A549 (cell line): ENCODE measurements at regions not wholly inside any gene's neighbourhood (a gene's known extent, or its start where the extent isn't known, plus 50 kb on each side); places are given as distances from the start of the nearest gene placed in this dataset.
"Not testable (repeated sequence)": the region's sequence is repeated elsewhere in the genome, so short reads cannot be mapped to it uniquely, and the experiment has no call there.

Experiments used
- ATAC-seq, 2 experiments: fragments of 200-7000 bp in 1 of 2; fragments of >200 bp in 1 of 2; cut with Nextera tagmentation in 1 of 2; cut with Tn5 transposase in 1 of 2; 3 replicates each; pipeline versions ENCODE4 v1.8.0 to v1.9.1; 2018 to 2020; ENCODE audit warnings: mild to moderate bottlenecking in 1 of 2, moderate library complexity in 1 of 2
- CTCF ChIA-PET: fragments of 300-600 bp; sonication (Branson Sonifier 250); formaldehyde crosslinking; extraction: SDS; loops from one replicate; lab custom pipeline; 2021; ENCODE audit warnings: antibody characterized with exemption, inconsistent platforms; lab: Yijun Ruan, JAX
- POLR2A ChIA-PET: fragments of 350-600 bp; formaldehyde crosslinking; extraction: SDS; loops from one replicate; lab custom pipeline; 2021; ENCODE audit warnings: antibody characterized with exemption, inconsistent platforms; lab: Yijun Ruan, JAX
- DNase-seq, 2 experiments: peaks; one replicate each; pipeline versions ENCODE4 v3.0.0 to v3.0.0-alpha.2; 2011 to 2016; ENCODE audit warnings: low read depth in 1 of 2, low spot score in 1 of 2
- FAIRE-seq: peaks from 2 replicates; lab custom pipeline; 2011; peaks lifted over from hg19 to GRCh38; lab: Jason Lieb, UNC
- H3K27ac ChIP-seq, 2 experiments: fragments of >200 bp; sonication (Bioruptor Twin); formaldehyde crosslinking; 3 replicates each; pipeline ENCODE4 v1.5.1; 2016 to 2017
- H3K4me1 ChIP-seq: fragments of >200 bp; sonication (Bioruptor Twin); formaldehyde crosslinking; 3 replicates; pipeline ENCODE4 v1.6.1; 2016
- H3K4me2 ChIP-seq: fragments of >200 bp; sonication (Bioruptor Twin); formaldehyde crosslinking; 3 replicates; pipeline ENCODE4 v1.6.1; 2016
- H3K4me3 ChIP-seq: fragments of >200 bp; sonication (Bioruptor Twin); formaldehyde crosslinking; 3 replicates; pipeline ENCODE4 v1.5.1; 2016
- H3K9me3 ChIP-seq: fragments of >200 bp; sonication (Bioruptor Twin); formaldehyde crosslinking; 3 replicates; pipeline ENCODE4 v1.6.1; 2016
- BHLHE40 ChIP-seq: IDR thresholded peaks from 2 replicates; pipeline ENCODE4 v1.6.1; 2012; ENCODE audit warnings: low read depth, low read length, inconsistent platforms
- CBX2 ChIP-seq: fragments of 200-600 bp; sonication (generic); IDR thresholded peaks from 2 replicates; pipeline ENCODE4 v1.6.1; 2016; ENCODE audit warnings: low read depth, mild to moderate bottlenecking, borderline replicate concordance
- CHD4 ChIP-seq: fragments of 200-600 bp; sonication (generic); IDR thresholded peaks from 2 replicates; pipeline ENCODE4 v1.6.1; 2016; ENCODE audit warnings: antibody characterized with exemption, mild to moderate bottlenecking, borderline replicate concordance
- EHF ChIP-seq: fragments of 250-450 bp; sonication (Bioruptor Pico); IDR thresholded peaks from 2 replicates; pipeline ENCODE4 v1.5.0; 2020; ENCODE audit warnings: mild to moderate bottlenecking
- EHMT2 ChIP-seq: fragments of 200-600 bp; sonication (generic); IDR thresholded peaks from 2 replicates; pipeline ENCODE4 v1.6.1; 2016; ENCODE audit warnings: antibody characterized with exemption, low read depth, mild to moderate bottlenecking, moderate library complexity
- EP300 ChIP-seq, 2 experiments: fragments of >200 bp; sonication (Bioruptor Twin); formaldehyde crosslinking; IDR thresholded peaks; 2 replicates in 1 of 2; 3 replicates in 1 of 2; pipeline ENCODE4 v1.6.1; 2016 to 2017
- FOSB ChIP-seq: fragments of 250-450 bp; sonication (Bioruptor Pico); IDR thresholded peaks from 2 replicates; pipeline ENCODE4 v1.5.0; 2020; ENCODE audit warnings: mild to moderate bottlenecking, moderate library complexity
- FOXS1 ChIP-seq: fragments of 250-450 bp; sonication (Bioruptor Pico); IDR thresholded peaks from 2 replicates; pipeline ENCODE4 v1.5.0; 2020; ENCODE audit warnings: mild to moderate bottlenecking, moderate library complexity
- HES2 ChIP-seq: fragments of >200 bp; sonication (Bioruptor Twin); formaldehyde crosslinking; IDR thresholded peaks from 2 replicates; pipeline ENCODE4 v1.6.1; 2016
- KDM1A ChIP-seq: fragments of 200-600 bp; sonication (generic); IDR thresholded peaks from 2 replicates; pipeline ENCODE4 v1.6.1; 2016; ENCODE audit warnings: low read depth, mild to moderate bottlenecking
- KDM5A ChIP-seq: fragments of 200-600 bp; sonication (generic); IDR thresholded peaks from 2 replicates; pipeline ENCODE4 v1.6.1; 2016; ENCODE audit warnings: antibody characterized with exemption, mild to moderate bottlenecking
- MAFK ChIP-seq: fragments of 450-650 bp; IDR thresholded peaks from 2 replicates; pipeline ENCODE4 v1.6.1; 2014; ENCODE audit not compliant: partially characterized antibody
- MAZ ChIP-seq: fragments of 150-350 bp; IDR thresholded peaks from 2 replicates; pipeline ENCODE4 v1.6.1; 2014; ENCODE audit warnings: antibody characterized with exemption, low read depth, low read length, borderline replicate concordance
- MYC ChIP-seq: IDR thresholded peaks from 2 replicates; pipeline ENCODE4 v1.6.1; 2012; ENCODE audit warnings: mild to moderate bottlenecking, inconsistent platforms, low read length, improper control_type of control experiment, borderline replicate concordance
- NPAS2 ChIP-seq: fragments of 250-450 bp; sonication (Bioruptor Pico); IDR thresholded peaks from 2 replicates; pipeline ENCODE4 v1.8.0; 2022; ENCODE audit warnings: mild to moderate bottlenecking, moderate library complexity, borderline replicate concordance
- POLR2AphosphoS2 ChIP-seq: conservative IDR thresholded peaks from 2 replicates; pipeline ENCODE4 v1.6.1; 2012; ENCODE audit warnings: low read length, improper control_type of control experiment, inconsistent platforms
- RFX5 ChIP-seq: fragments of 450-650 bp; IDR thresholded peaks from 2 replicates; pipeline ENCODE4 v1.7.1; 2014; ENCODE audit warnings: antibody characterized with exemption, mild to moderate bottlenecking, moderate library complexity
- RNF2 ChIP-seq: fragments of 200-600 bp; sonication (generic); IDR thresholded peaks from 2 replicates; pipeline ENCODE4 v1.6.1; 2016; ENCODE audit warnings: low read depth, mild to moderate bottlenecking, antibody characterized with exemption, moderate library complexity, borderline replicate concordance
- SMC3 ChIP-seq: fragments of >200 bp; sonication (Bioruptor Twin); formaldehyde crosslinking; IDR thresholded peaks from 3 replicates; pipeline ENCODE4 v1.6.1; 2018; ENCODE audit warnings: inconsistent platforms
- SREBF2 ChIP-seq: fragments of 450-650 bp; IDR thresholded peaks from 2 replicates; pipeline ENCODE4 v1.6.1; 2014; ENCODE audit warnings: mild to moderate bottlenecking, moderate library complexity
- TFCP2L1 ChIP-seq: fragments of 250-450 bp; sonication (Bioruptor Pico); IDR thresholded peaks from 2 replicates; pipeline ENCODE4 v1.5.0; 2021; ENCODE audit warnings: mild to moderate bottlenecking
- USF2 ChIP-seq: fragments of 450-650 bp; IDR thresholded peaks from 2 replicates; pipeline ENCODE4 v1.6.1; 2014; ENCODE audit warnings: antibody characterized with exemption
- ZC3H11A ChIP-seq: fragments of 450-650 bp; IDR thresholded peaks from 2 replicates; pipeline ENCODE4 v1.6.1; 2014; ENCODE audit warnings: antibody characterized with exemption, mild to moderate bottlenecking
- WGBS: methylation state at CpG from one replicate; pipeline ENCODE4 v1.1.6; 2017; ENCODE audit errors: missing lambda C conversion rate; 5-methylcytosine and 5-hydroxymethylcytosine counted together

- WGBS, result 56% methylated on average over 2 of the region's 2 CpGs
Measured at GRCh38 chr5:37930350-37930749, 90.5 kb upstream of the GDNF start.

GRCh38 chr5:37929791-37930190, 90.0 kb upstream of the GDNF start:
- no peak for DNase-seq
- no peak for ATAC-seq
- H3K4me3 ChIP-seq, result no peak overlapping the region
- no peaks in the 10 kb centered on the region for H3K4me1 ChIP-seq
- ChIA-PET POLR2A (no interaction called here), CTCF (no interaction called here)
- FAIRE-seq, result no peak
- no peaks in the 10 kb centered on the region for H3K9me3 ChIP-seq
- 1% methylated on average over 6 of the region's 6 CpGs for WGBS
- no peak overlapping the region for H3K27ac ChIP-seq
- TF ChIP-seq CHD4, result no peak
- no peak for TF ChIP-seq KDM5A
- no peak for TF ChIP-seq RFX5
- TF ChIP-seq EHMT2, result no peak
- TF ChIP-seq BHLHE40, result no peak
- no peak for TF ChIP-seq MAZ
- TF ChIP-seq MYC, result no peak
- TF ChIP-seq TFCP2L1 (CRISPR knock-in tag), result no peak
- no peak for TF ChIP-seq FOSB (CRISPR knock-in tag)
- TF ChIP-seq MAFK, result no peak
- no peak for TF ChIP-seq NPAS2 (CRISPR knock-in tag)
- TF ChIP-seq ZC3H11A, result no peak
- no peak overlapping the region for H3K4me2 ChIP-seq

More at GRCh38 chr5:37930350-37930749, 90.5 kb upstream of the GDNF start:
- Histone ChIP-seq H3K9me3 (no peaks in the 10 kb centered on the region), H3K4me2 (no peak overlapping the region), H3K4me3 (no peak overlapping the region), H3K27ac (no peak overlapping the region), H3K4me1 (no peaks in the 10 kb centered on the region)
- ChIA-PET CTCF (interaction anchor here (0.6 kb wide), 1 partner anchor 370 kb away, joined by 3 read pairs; no protein-coding TSS in a partner anchor), POLR2A (no interaction called here)
- FAIRE-seq (no peak), DNase-seq (no peak), ATAC-seq (no peak)
- no peak for TF ChIP-seq CBX2
- no peak for TF ChIP-seq BHLHE40
- TF ChIP-seq SREBF2, result no peak
- TF ChIP-seq FOSB (CRISPR knock-in tag), result no peak
- TF ChIP-seq MAZ, result no peak
- no peak for TF ChIP-seq POLR2AphosphoS2
- no peak for TF ChIP-seq SMC3
- TF ChIP-seq FOXS1 (CRISPR knock-in tag), result no peak

GRCh38 chr5:37927753-37928152, 87.9 kb upstream of the GDNF start:
- CTCF ChIA-PET, H3K4me3 ChIP-seq, H3K27ac ChIP-seq, ATAC-seq, H3K4me2 ChIP-seq, H3K4me1 ChIP-seq, FAIRE-seq, H3K9me3 ChIP-seq, DNase-seq, POLR2A ChIA-PET: not testable (repeated sequence)
- 22% methylated on average over 4 of the region's 4 CpGs for WGBS

GRCh38 chr5:37926732-37927131, 86.9 kb upstream of the GDNF start:
- ATAC-seq (no peak), FAIRE-seq (no peak), DNase-seq (no peak)
- ChIA-PET CTCF (no interaction called here), POLR2A (no interaction called here)
- WGBS, result 6% methylated on average over 2 of the region's 2 CpGs
- no peak for TF ChIP-seq KDM1A
- no peak for TF ChIP-seq EP300 (IDR thresholded peaks at IDR 0.05)
- no peak for TF ChIP-seq RNF2
- no peak for TF ChIP-seq EHF
- no peak for TF ChIP-seq HES2
- TF ChIP-seq USF2, result no peak
- Histone ChIP-seq H3K4me3 (no peak overlapping the region), H3K27ac (no peak overlapping the region), H3K4me2 (no peak overlapping the region), H3K4me1 (no peaks in the 10 kb centered on the region), H3K9me3 (no peaks in the 10 kb centered on the region)
